ENCODE measurements at regions not wholly inside any gene's neighbourhood (a gene's known extent, or its start where the extent isn't known, plus 50 kb on each side); places are given as distances from the start of the nearest gene placed in this dataset.

GRCh38 chr7:53812135-53812534 is 730.0 kb upstream of the VSTM2A start:
- 96% methylated on average over 16 of the region's 16 CpGs; no CpG with 5 or more reads in 1 of the 2 experiments for WGBS, 2 experiments (ENCODE audit: extremely low coverage in 1 of 2, insufficient coverage in 1 of 2, insufficient read length in 1 of 2, insufficient replicate concordance in 2 of 2, low coverage in 1 of 2, low lambda C conversion rate in 2 of 2, missing lambda C conversion rate in 1 of 2)
- Histone ChIP-seq H3K4me2 (ENCODE audit: insufficient read depth in 1 of 2, low read depth in 2 of 2, low read length in 2 of 2) (no peak overlapping the region), H3K56ac (replicated peaks; ENCODE audit: insufficient read length, low read depth, low read length) (no peak overlapping the region), H3K79me1 (ENCODE audit: low read depth, low read length) (no peaks in the 10 kb centered on the region), H2AFZ (ENCODE audit: low read length) (no peak overlapping the region), H3K23me2 (ENCODE audit: low read depth, low read length) (no peaks in the 10 kb centered on the region), H3K9me3 (ENCODE audit: insufficient read depth in 2 of 2, low read depth in 1 of 2, low read length in 1 of 2) (no peaks in the 10 kb centered on the region), H4K91ac (replicated peaks; ENCODE audit: insufficient read length, low read length) (no peak overlapping the region), H3K79me2 (ENCODE audit: control insufficient read depth in 1 of 2, insufficient read depth in 2 of 2, low read length in 2 of 2) (no peaks in the 10 kb centered on the region), H4K5ac (ENCODE audit: insufficient read length, low read depth, low read length) (no peak overlapping the region), H2BK5ac (ENCODE audit: low read depth, low read length) (no peak overlapping the region), H3K23ac (ENCODE audit: insufficient read length) (no peak overlapping the region), H2BK15ac (ENCODE audit: low read length) (no peak overlapping the region), H3K4me3 (ENCODE audit: extremely low read depth in 1 of 4, insufficient read depth in 2 of 4, low read depth in 3 of 4, low read length in 4 of 4) (no peak overlapping the region), H3K18ac (ENCODE audit: extremely low read depth, low read length) (no peak overlapping the region), H2BK120ac (replicated peaks; ENCODE audit: low read depth, low read length) (no peak overlapping the region), H3K27me3 (replicated peaks in 1 of 4; ENCODE audit: control insufficient read depth in 3 of 4, extremely low read depth in 1 of 4, insufficient read depth in 3 of 4, low read length in 3 of 4) (no peaks in the 10 kb centered on the region), H3K14ac (ENCODE audit: insufficient read length) (no peak overlapping the region), H3K4ac (replicated peaks; ENCODE audit: insufficient read length, low read depth, low read length) (no peak overlapping the region), H3K27ac (ENCODE audit: low read depth, low read length) (no peak overlapping the region), H2BK20ac (ENCODE audit: low read length) (no peak overlapping the region), H3K36me3 (ENCODE audit: control insufficient read depth in 2 of 4, insufficient read depth in 4 of 4, low read length in 3 of 4) (no peaks in the 10 kb centered on the region), H2AK5ac (ENCODE audit: low read depth, low read length) (no peak overlapping the region), H4K20me1 (replicated peaks in 1 of 2; ENCODE audit: control insufficient read depth in 1 of 2, insufficient read depth in 2 of 2, low read length in 2 of 2) (no peaks in the 10 kb centered on the region), H3K9ac (replicated peaks in 1 of 4; ENCODE audit: extremely low read depth in 1 of 4, low read depth in 3 of 4, low read length in 3 of 4) (no peak overlapping the region), H2BK12ac (ENCODE audit: low read depth, low read length) (no peak overlapping the region), H3K4me1 (replicated peaks in 1 of 4; ENCODE audit: control insufficient read depth in 3 of 4, insufficient read depth in 4 of 4, low read length in 3 of 4) (no peaks in the 10 kb centered on the region), H4K8ac (ENCODE audit: extremely low read depth, insufficient read depth, low read length) (no peak overlapping the region)
- no peak for FAIRE-seq
- ChIA-PET POLR2A (ENCODE audit: partially characterized antibody) (no interaction called here), CTCF (ENCODE audit: partially characterized antibody) (no interaction called here)
- DNase-seq (ENCODE audit: low read depth in 1 of 2, low spot score in 2 of 2) = no peak
- TF ChIP-seq TBP (IDR thresholded peaks at IDR 0.05; ENCODE audit: low read depth, low read length) (no peak), HDAC6 (IDR thresholded peaks at IDR 0.05; ENCODE audit: low read depth, low read length) (no peak), HDAC2 (IDR thresholded peaks at IDR 0.05; ENCODE audit: borderline replicate concordance in 1 of 2, low read depth in 2 of 2, low read length in 2 of 2) (no peak), PHF8 (conservative IDR thresholded peaks at IDR 0.05; ENCODE audit: low read depth, low read length) (no peak), MAX (IDR thresholded peaks at IDR 0.05) (no peak), JUN (IDR thresholded peaks at IDR 0.05; ENCODE audit: low read depth, low read length) (no peak), E2F6 (IDR thresholded peaks at IDR 0.05) (no peak), POLR2AphosphoS5 (IDR thresholded peaks at IDR 0.05; ENCODE audit: low read depth, low read length) (no peak)

Measured in H1 (cell line).